HepG2 (cell line): ENCODE measurements at regions not wholly inside any gene's neighbourhood (a gene's known extent, or its start where the extent isn't known, plus 50 kb on each side); places are given as distances from the start of the nearest gene placed in this dataset.

Experiments used
- ATAC-seq: fragments of 200-7000 bp; cut with Tn5 transposase; 3 replicates; pipeline ENCODE4 v1.9.1; 2020; ENCODE audit warnings: mild to moderate bottlenecking, moderate library complexity
- BruUV-seq: library from RNA; stranded (reverse); fragments of 400-500 nt; replicated peaks from 2 replicates; lab custom pipeline; 2021; lab: Mats Ljungman, UMichigan
- CTCF ChIA-PET: fragments of 300-600 bp; formaldehyde crosslinking; extraction: SDS; loops from one replicate; lab custom pipeline; 2021; ENCODE audit warnings: low total read pairs, inconsistent platforms, low intra/inter-chr PET ratio; lab: Yijun Ruan, JAX
- POLR2A ChIA-PET: fragments of 350-600 bp; sonication (Branson Sonifier 250); formaldehyde crosslinking; loops from one replicate; lab custom pipeline; 2020; ENCODE audit warnings: antibody characterized with exemption, inconsistent platforms; lab: Yijun Ruan, JAX
- DNase-seq: peaks from one replicate; pipeline ENCODE4 v3.0.0-alpha.2; 2015; ENCODE audit warnings: low spot score
- FAIRE-seq: peaks from 3 replicates; lab custom pipeline; 2011; peaks lifted over from hg19 to GRCh38; lab: Jason Lieb, UNC
- H2AFZ ChIP-seq: one replicate; pipeline ENCODE4 v1.6.1; 2011; ENCODE audit warnings: low read length, inconsistent platforms
- H3K27ac ChIP-seq: fragments of 300-600 bp; 3 replicates; pipeline ENCODE4 v1.8.0; 2011; ENCODE audit warnings: mixed run types, mild to moderate bottlenecking, mixed read lengths, low read length, inconsistent platforms; ENCODE audit not compliant: insufficient read depth; ENCODE audit errors: extremely low read length
- H3K27me3 ChIP-seq, 2 experiments: fragments of 200-600 bp in 1 of 2; 2 replicates in 1 of 2; 3 replicates in 1 of 2; pipeline versions ENCODE4 v1.6.0 to v1.8.0; 2011; ENCODE audit warnings: low read length in 2 of 2, mild to moderate bottlenecking in 2 of 2, moderate library complexity in 2 of 2, inconsistent platforms in 1 of 2; ENCODE audit not compliant: insufficient read depth in 2 of 2, control insufficient read depth in 1 of 2
- H3K36me3 ChIP-seq, 2 experiments: fragments of 200-600 bp in 1 of 2; replicated peaks in 1 of 2; 2 replicates in 1 of 2; 3 replicates in 1 of 2; pipeline versions ENCODE4 v1.5.1 to v1.8.0; 2011; ENCODE audit warnings: low read length in 2 of 2, inconsistent platforms in 1 of 2; ENCODE audit not compliant: insufficient read depth in 2 of 2, control insufficient read depth in 1 of 2
- H3K4me1 ChIP-seq: 2 replicates; pipeline ENCODE4 v1.5.1; 2012; ENCODE audit warnings: low read length, inconsistent platforms; ENCODE audit not compliant: insufficient read depth
- H3K4me2 ChIP-seq: 2 replicates; pipeline ENCODE4 v1.6.0; 2011; ENCODE audit warnings: low read depth, low read length, inconsistent platforms
- H3K4me3 ChIP-seq, 3 experiments: fragments of 200-600 bp in 1 of 3; sonication (generic), shearing (Covaris generic) in 1 of 3; replicated peaks in 1 of 3; 2 replicates each; pipeline ENCODE4 v1.5.1; 2011 to 2016; ENCODE audit warnings: low read length in 3 of 3, inconsistent platforms in 2 of 3, low read depth in 2 of 3, mild to moderate bottlenecking in 2 of 3, control low read depth in 1 of 3, mixed read lengths in 1 of 3; ENCODE audit not compliant: insufficient read depth in 1 of 3
- H3K79me2 ChIP-seq: one replicate; pipeline ENCODE4 v1.6.1; 2011; ENCODE audit warnings: low read length, inconsistent platforms; ENCODE audit not compliant: insufficient read depth
- H3K9ac ChIP-seq: 2 replicates; pipeline ENCODE4 v1.6.0; 2011; ENCODE audit warnings: mild to moderate bottlenecking, low read depth, low read length, inconsistent platforms; ENCODE audit not compliant: insufficient read depth
- H3K9me3 ChIP-seq: 2 replicates; pipeline ENCODE4 v1.5.1; 2012; ENCODE audit warnings: mild to moderate bottlenecking, low read length
- H4K20me1 ChIP-seq: 2 replicates; pipeline ENCODE4 v1.6.0; 2011; ENCODE audit warnings: inconsistent platforms, mild to moderate bottlenecking, low read length, moderate library complexity; ENCODE audit not compliant: insufficient read depth
- BRD4 ChIP-seq: sonication (generic); formaldehyde crosslinking; IDR thresholded peaks from 2 replicates; pipeline ENCODE4 v1.4.0; 2020; ENCODE audit warnings: missing genetic modification reagents
- ERF ChIP-seq: IDR thresholded peaks from 2 replicates; pipeline ENCODE4 v1.6.1; 2018; ENCODE audit warnings: missing biosample characterization, missing genetic modification reagents
- GLI4 ChIP-seq: sonication (generic); formaldehyde crosslinking; IDR thresholded peaks from 2 replicates; pipeline ENCODE4 v1.5.1; 2020; ENCODE audit warnings: missing genetic modification reagents, mild to moderate bottlenecking, moderate library complexity, borderline replicate concordance
- TEAD2 ChIP-seq: sonication (generic); formaldehyde crosslinking; IDR thresholded peaks from 2 replicates; pipeline ENCODE4 v1.9.0; 2021; ENCODE audit warnings: missing genetic modification reagents
- ZSCAN21 ChIP-seq: sonication (generic); formaldehyde crosslinking; IDR thresholded peaks from 2 replicates; pipeline ENCODE4 v1.8.0; 2022; ENCODE audit warnings: mild to moderate bottlenecking, missing genetic modification reagents, moderate library complexity, borderline replicate concordance
- WGBS: methylation state at CpG from one replicate; pipeline ENCODE4 v1.1.6; 2017; ENCODE audit warnings: low lambda C conversion rate; 5-methylcytosine and 5-hydroxymethylcytosine counted together
- in situ Hi-C: cut with HindIII; loops from 2 replicates; pipeline ENCODE4 v1.10.0; 2017; ENCODE audit warnings: low pct_unique_long_range_greater_than_20kb; ENCODE audit not compliant: extremely low pct_ligation_motif_present
- intact Hi-C: fragments of 100-400 bp; cut with micrococcal nuclease; formaldehyde crosslinking; loops from one replicate; pipeline ENCODE4 v1.10.0; 2022; ENCODE audit not compliant: unreplicated experiment
- TF ChIP-seq, protein P1 (sequence below): sonication (generic); formaldehyde crosslinking; IDR thresholded peaks from 2 replicates; pipeline ENCODE4 v1.9.0; 2021; ENCODE audit warnings: missing genetic modification reagents, mild to moderate bottlenecking, borderline replicate concordance
- TF ChIP-seq, protein P2 (sequence below): sonication (generic); formaldehyde crosslinking; IDR thresholded peaks from 2 replicates; pipeline ENCODE4 v1.8.0; 2022; ENCODE audit warnings: mild to moderate bottlenecking, missing genetic modification reagents

DNA sequence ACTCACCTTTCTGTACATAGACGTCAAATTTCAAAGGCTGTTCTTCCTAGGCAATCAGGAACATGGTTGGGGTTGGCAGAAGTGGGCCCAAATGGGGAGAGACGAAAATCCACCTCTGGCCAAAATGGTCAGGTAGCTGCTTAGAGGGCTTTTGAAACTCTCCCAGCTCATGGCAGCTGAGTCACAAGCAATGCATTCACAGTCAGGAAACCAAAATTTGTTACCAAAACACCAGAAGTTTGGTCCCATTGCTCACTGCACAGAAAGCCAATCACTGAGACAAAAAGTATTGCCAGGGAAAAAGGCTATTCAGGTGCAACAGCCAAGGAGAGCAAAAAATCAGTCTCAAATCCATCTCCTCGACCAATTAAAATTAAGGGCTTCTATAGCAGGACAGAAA is 539.6 kb upstream of the CCDC54 start:
- no TSS peak for BruUV-seq
- ChIA-PET POLR2A (no interaction called here), CTCF (no interaction called here)
- FAIRE-seq: no peak
- Histone ChIP-seq H4K20me1 (no peaks in the 10 kb centered on the region), H3K9me3 (peaks cover 3% of the 10 kb centered on the region; the same call in 1 of the 2 replicates), H3K4me2 (no peak overlapping the region), H3K36me3 (no peaks in the 10 kb centered on the region), H3K27ac (no peak overlapping the region), H2AFZ (no peak overlapping the region), H3K9ac (no peak overlapping the region), H3K4me3 (no peak overlapping the region), H3K4me1 (no peaks in the 10 kb centered on the region), H3K79me2 (no peaks in the 10 kb centered on the region), H3K27me3 (no peaks in the 10 kb centered on the region)
- in situ Hi-C loops (no loop called here), intact Hi-C loops (no loop called here)
- ATAC-seq: no peak
- DNase-seq: no peak
- TF ChIP-seq GLI4 (CRISPR knock-in tag) (no peak), TEAD2 (CRISPR knock-in tag) (no peak), ERF (CRISPR knock-in tag) (no peak)
- TF ChIP-seq, protein P1, sequence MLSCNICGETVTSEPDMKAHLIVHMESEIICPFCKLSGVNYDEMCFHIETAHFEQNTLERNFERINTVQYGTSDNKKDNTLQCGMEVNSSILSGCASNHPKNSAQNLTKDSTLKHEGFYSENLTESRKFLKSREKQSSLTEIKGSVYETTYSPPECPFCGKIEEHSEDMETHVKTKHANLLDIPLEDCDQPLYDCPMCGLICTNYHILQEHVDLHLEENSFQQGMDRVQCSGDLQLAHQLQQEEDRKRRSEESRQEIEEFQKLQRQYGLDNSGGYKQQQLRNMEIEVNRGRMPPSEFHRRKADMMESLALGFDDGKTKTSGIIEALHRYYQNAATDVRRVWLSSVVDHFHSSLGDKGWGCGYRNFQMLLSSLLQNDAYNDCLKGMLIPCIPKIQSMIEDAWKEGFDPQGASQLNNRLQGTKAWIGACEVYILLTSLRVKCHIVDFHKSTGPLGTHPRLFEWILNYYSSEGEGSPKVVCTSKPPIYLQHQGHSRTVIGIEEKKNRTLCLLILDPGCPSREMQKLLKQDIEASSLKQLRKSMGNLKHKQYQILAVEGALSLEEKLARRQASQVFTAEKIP (CRISPR knock-in tag): no peak
- WGBS: 1% methylated on average over 3 of the region's 3 CpGs

DNA sequence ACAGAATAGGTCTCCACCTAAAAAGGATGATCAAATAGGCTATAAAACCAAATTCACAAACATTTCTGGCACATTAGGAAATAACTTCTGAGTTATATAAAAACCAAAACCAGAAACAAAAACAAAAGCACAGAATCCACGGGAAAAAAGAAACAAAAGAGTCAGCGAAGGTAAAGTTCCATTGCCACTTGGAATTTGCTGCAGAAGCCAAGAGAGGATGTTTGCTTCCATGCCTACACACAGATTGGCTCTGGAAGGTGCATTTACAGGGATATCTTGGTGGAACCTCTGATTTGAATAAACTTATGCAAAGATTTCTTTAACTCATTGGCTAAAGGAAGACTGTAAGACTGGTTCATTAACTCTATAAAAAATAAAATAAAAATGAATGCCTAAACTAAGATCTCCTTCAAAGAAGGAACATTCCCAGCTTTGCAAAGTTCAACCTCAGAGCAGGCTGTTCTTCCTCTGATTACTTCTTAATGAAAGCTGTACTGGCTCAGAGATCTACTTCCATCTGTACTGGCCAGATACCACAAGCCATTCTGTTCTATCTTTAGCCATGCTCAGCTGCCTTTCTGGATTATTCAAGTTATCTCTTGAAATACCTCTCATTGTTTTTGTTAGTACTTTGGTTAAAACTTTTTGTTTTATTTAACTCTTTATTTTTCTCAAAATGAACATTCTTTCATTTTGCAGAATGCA is 537.5 kb upstream of the CCDC54 start:
- Histone ChIP-seq H2AFZ (no peak overlapping the region), H3K9ac (no peak overlapping the region), H3K36me3 (no peaks in the 10 kb centered on the region), H3K4me2 (no peak overlapping the region), H3K4me3 (no peak overlapping the region), H3K4me1 (no peaks in the 10 kb centered on the region), H3K27ac (no peak overlapping the region), H3K79me2 (no peaks in the 10 kb centered on the region), H4K20me1 (no peaks in the 10 kb centered on the region), H3K27me3 (no peaks in the 10 kb centered on the region), H3K9me3 (no peaks in the 10 kb centered on the region)
- DNase-seq (no peak), FAIRE-seq (no peak), ATAC-seq (no peak)
- POLR2A ChIA-PET: no interaction called here
- intact Hi-C loops: no loop called here
- CTCF ChIA-PET: no interaction called here
- in situ Hi-C loops: no loop called here
- WGBS: 1% methylated on average over 2 of the region's 2 CpGs
- BruUV-seq: no TSS peak
- TF ChIP-seq BRD4 (CRISPR knock-in tag) (no peak), ZSCAN21 (CRISPR knock-in tag) (no peak)
- TF ChIP-seq, protein P2, sequence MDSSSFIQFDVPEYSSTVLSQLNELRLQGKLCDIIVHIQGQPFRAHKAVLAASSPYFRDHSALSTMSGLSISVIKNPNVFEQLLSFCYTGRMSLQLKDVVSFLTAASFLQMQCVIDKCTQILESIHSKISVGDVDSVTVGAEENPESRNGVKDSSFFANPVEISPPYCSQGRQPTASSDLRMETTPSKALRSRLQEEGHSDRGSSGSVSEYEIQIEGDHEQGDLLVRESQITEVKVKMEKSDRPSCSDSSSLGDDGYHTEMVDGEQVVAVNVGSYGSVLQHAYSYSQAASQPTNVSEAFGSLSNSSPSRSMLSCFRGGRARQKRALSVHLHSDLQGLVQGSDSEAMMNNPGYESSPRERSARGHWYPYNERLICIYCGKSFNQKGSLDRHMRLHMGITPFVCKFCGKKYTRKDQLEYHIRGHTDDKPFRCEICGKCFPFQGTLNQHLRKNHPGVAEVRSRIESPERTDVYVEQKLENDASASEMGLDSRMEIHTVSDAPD (CRISPR knock-in tag): no peak
